COLO829 (cell line): ENCODE measurements at regions not wholly inside any gene's neighbourhood (a gene's known extent, or its start where the extent isn't known, plus 50 kb on each side); places are given as distances from the start of the nearest gene placed in this dataset.
"Not testable (repeated sequence)": the region's sequence is repeated elsewhere in the genome, so short reads cannot be mapped to it uniquely, and the experiment has no call there.

ENCODE experiments used
- DNase-seq: peaks from one replicate; pipeline ENCODE4 v3.0.0; 2012; ENCODE audit warnings: low spot score

DNA sequence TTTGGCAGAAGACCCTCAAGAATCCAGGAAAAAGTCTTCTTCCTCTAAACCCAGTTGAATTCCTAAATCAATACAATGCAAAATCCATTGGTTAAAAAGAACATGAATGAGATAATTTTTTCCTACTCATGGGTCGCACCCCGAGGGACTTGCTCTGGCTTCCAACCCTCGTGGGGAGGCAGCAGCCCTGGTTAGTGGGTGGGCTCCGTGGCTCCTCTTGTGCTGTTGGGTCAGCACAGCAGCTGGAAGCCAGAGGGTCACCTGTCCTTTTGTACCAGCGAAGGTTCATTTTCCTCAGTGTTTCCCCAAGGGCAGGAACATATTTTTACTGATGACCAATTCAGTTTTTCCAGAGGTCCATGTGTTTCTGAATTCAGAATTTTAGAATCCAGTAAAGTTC is 120.6 kb upstream of the S1PR3 start:
- no peak for DNase-seq

DNA sequence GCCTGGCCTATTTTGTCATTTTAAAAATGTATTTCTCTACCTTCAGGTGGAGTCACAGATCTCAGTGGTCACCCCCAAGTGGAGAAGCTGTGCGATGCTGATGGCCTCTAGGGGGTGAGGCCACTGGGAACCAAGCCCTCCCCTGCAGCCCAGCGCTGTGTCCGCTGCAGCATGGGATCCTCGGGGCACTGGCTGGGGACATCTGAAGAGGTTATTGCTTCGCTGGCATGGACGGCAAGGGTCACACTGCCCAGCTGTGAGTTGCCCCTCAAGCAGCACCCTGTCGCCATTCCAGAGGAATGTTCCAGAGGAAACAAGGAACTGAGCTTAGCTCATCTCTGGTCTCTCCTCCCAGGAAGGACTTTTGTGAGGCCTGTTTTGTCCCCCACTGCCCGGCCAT is 119.6 kb upstream of the S1PR3 start:
- no peak for DNase-seq

DNA sequence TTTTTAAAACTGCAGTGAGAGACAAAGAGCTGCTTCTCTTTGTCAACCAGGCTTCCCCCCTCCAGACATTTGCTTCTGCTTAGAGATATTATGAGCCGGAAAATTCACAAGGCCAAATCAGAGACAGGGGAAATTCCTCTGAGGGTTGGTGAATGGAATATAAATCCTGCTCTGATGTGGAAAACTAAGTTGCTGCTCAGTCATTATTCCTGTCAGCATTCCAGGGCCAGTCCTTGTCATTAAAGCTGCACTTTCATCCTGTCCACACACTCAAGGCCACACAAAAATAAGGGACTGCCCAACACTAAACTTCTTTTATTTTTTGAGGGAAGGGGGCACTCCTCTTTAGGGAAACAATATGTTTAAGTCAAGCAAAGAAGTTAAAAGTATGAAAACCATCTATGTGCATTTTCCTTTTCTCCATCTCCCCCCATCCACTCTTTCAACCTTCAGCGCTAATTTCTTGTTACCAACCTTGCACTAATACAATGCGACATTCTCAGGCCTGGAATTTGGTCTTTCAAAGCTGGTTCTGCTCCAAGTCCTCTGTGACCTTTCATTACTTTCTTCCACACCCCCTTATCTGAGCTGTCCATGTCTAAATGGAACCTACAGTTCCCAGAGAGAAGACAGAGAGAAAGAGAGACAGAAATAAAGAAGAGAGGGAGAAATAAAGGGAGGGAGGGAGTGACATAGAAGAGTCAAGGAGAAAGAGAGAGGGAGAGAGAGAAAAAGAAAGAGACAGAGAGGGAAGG is 118.9 kb upstream of the S1PR3 start:
- no peak for DNase-seq

DNA sequence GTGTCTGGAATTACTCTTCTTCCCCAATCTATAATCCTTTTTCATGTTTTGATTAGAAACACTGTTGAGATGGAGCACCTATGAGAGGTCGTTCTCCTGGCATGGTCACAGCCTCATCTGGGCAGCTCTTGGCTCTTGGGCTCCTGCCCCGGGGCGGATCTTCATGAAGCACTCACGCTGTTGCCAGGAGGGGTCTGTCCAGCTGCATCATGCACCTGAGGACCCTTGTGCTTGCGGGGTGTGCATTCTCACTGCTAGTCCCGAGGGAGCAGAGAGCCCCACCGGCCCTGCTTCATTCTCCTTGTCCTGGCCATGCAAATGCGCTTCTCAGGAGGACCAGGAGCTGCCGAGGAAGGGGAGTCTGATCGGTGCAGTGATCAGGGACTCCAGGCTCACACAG is 117.6 kb upstream of the S1PR3 start:
- DNase-seq = no peak

DNA sequence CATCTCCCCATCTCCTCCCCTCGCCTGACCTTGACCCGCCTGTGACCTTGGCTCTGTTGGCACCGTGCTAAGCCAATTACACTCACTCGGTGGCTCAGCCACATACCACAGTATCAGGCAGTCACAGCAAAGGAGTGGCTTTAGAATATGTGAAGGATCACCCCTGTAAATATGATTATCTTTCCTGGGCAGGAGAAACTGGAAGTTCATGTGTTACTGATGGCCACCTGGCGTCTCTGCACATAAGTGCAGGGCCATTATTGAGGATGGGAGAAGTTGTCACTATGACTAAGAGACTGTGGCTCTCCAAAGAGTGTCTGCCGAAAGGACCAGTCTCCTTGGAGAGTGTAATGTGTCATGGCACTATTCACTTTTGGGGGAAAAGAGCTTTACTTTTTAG is 116.9 kb upstream of the S1PR3 start:
- no peak for DNase-seq

DNA sequence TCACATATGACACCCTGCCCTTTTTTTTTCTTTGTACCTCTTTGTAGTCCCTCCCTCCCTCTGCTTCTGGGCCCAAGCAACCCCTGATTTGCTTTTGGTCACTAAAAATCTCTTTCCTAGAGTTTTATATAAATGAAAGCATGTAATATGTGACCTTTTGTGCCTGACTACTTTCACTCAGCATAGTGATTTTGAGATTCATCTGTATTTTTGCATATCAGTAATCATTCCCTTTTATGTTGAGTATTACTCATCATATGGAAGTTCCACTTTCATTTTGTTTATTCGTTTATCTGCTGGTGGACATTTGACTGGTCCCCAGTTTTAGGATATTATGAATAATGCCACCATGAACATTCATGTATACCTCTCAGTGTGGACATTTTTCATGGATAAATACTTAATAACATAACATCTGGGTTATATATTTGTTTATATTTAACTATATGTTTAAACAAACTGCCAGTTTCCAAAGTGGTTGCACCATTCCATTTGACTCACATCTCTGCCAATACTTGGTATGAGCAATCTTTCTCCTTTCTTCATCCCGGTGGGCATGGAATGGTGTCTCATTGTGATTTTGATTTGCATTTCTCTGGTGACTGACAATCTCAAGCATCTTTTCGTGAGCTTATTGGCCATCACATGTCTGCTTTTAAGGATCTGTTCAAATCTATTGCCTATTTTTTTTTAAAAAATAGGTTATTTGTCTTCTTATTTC is 115.7 kb upstream of the S1PR3 start:
- no peak for DNase-seq

DNA sequence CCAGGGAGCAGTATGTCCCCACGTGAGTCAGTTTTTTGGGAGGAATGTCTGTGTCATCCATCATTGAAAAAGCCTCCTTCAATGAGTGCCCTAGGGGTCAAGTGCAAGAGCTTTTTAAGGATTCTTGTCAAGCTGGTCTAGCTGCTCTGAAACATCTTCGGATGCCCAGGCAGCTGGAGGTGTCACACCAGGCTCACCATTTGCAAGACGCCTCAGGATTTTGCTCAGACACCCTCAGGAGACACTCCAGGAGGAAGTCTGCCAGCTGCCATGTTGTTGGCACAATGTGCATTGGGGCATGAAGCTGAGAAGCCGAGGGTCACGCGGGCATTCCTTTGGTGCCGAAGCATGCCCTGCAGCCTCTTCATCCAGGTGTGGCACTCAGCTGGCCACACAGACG is 111.1 kb upstream of the S1PR3 start:
- DNase-seq = no peak

DNA sequence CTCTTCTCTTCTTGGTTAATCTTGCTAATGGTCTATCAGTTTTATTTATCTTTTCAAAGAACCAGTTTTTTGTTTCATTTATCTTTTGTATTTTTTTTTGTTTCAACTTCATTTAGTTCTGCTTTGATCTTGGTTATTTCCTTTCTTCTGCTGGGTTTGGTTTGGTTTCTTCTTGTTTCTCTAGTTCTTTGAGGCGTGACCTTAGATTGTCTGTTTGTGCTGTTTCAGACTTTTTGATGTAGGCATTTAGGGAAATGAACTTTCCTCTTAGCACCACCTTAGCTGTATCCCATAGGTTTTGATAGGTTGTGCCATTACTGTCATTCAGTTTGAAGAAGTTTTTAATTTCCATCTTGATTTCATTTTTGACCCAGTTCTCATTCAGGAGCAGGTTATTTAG is 107.0 kb upstream of the S1PR3 start:
- not testable (repeated sequence) for DNase-seq

DNA sequence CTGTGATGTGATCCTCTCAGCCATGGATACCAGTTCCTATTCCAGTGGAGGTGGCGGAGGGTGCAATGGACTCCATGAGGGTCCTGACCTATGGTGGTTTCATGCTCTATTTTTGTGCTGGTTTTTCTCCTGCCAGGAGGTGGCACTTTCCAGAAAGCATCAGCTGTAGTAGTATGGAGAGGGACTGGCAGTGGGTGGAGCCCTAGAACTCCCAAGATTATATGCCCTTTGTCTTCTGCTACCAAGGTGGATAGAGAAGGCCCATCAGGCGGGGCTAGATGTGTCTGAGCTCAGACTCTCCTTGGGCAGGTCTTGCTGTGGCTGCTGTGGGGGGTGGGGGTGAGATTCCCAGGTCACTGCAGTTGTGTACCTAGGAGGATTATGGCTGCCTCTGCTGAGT is 104.5 kb upstream of the S1PR3 start:
- DNase-seq = not testable (repeated sequence)

DNA sequence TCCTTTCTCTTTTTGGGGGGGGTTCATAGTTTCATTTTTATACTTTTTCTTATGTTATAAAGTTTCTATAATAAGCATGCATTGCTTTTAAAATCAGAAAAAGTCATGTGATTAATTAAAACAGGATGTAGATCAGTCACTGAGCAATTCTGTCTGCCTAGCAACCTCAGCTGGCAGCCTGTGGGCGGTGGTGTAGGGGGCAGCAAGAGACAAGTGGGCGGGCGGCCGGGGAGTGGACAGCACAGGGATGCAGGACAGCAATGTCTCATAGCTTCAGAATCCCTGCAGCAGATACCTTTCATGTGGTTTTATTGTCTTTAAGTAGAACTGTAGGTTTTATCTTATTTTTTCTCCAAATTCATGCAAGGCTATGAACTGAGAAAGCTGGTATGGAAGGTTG is 101.9 kb upstream of the S1PR3 start:
- peak; percentile 16 for DNase-seq

DNA sequence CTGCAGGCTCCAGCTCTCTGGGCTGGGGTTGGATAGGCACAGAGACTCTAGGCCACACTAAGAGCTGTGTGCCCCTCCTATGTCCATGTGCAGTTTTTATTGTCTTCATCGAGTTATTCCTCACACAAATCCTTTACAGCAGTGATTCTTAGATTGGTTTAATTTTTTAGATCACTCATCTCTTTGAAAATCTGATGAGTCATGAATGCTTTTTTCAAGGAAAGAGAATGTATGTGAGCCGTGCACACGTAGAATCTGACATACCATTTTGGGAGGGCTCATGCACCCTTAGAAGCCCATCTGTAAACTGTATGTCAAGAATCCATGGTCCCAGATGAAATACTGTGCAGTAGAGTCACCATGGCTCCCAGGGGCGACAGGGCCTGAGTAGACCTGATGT is 100.7 kb upstream of the S1PR3 start:
- DNase-seq = no peak

DNA sequence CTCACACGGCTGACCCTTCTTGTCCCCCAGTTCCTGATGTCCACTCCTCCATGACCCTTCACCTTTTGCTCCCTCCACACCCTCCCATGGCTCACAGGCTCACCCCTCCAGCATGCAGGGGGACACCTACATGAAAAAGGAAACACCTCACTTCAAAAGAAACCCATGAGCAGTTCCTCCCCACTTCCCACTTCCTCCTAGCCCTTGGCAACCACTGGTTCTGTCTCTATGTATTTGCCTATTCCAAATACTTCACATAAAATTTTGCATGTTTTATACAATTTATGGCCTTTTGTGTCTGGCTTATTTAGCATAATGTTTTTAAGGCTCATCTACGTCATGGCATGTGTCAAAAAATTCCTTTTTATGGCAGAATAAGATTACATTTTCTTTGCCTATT is 100.2 kb upstream of the S1PR3 start:
- no peak for DNase-seq

DNA sequence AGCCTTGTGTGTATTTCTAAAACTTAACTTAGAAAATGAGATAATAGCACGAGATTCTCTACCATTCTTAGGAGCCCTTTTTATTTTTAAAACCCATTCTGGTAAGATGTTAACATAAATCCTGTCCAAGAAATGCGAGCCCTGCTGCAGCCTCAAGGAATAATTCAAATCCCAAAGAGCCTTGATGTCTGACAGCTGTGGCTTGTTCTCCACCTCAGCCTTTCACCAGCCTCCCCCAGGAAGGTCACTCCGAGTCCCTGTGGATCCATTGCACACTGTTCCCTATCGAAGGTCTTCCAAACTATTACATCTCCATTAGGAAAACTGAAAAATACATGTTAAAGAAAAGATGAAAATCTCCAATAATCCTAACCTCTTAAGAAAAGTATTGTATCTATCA is 98.5 kb upstream of the S1PR3 start:
- DNase-seq = no peak

DNA sequence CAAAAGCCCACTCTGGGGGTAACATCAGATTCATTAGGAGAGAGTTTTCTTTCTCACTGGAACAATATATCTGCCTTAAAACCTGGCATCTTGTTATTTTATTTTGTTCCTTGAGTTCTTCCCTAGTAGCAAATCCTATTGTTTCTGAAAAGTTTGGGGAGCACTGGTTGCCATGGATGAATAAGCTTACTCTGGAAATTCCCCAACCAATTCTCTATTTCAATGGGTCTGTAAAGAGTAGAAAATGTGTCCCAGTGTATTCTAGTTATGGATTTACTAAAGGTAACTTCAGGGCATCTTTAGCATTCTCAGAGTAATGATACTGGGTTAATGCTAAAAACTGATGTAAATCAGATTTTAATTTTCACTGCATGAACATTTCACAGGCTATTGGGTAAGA is 94.2 kb upstream of the S1PR3 start:
- DNase-seq = no peak

DNA sequence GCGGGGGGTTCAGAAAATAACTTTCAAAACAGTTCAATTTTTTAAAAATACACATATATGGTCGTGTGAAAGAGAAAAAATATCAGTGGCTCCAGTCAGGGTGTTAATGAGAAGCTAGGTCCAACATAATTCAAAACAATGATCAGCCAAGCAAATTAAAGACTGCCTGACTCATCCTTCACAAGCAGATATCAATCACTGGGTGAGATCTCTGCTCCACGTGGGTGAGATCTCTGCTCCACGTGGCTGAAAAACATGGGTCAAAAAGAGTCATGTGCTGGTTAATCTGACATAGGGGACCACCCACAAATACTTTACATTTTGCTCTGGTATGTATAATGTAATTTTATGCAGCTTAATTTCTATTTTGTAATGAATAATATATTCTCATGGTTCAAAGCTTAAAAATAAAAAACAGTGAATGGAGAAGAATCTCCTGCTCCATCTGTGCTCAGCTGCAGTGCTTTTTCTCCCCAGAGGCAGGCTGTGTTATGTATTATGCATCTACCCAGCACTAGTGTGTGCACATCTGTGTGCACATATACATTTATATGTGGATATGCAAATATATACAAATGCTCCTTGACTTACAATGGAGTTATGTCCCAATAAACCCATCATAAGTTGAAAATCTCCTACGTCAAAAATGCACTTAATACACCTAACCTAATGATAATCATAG is 93.1 kb upstream of the S1PR3 start:
- DNase-seq = no peak

DNA sequence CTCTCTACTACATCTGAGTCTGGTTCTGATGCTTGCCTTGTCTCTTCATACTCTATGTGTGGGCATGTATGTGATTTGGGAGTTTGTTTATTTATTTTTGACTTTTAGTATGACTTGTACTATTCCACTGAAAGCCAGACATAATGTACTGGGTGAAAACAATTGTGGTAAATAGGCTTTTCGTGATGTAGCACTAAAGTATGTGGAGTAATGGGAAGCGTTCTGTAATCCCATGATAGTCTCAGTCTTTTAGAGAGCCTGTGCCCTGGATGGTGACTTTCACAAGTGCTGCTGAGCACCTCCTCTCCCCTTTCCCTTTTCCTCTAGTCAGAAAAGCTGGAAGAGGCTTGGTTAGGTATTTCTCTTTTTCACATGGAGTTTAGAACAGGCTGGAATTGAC is 85.8 kb upstream of the S1PR3 start:
- no peak for DNase-seq

DNA sequence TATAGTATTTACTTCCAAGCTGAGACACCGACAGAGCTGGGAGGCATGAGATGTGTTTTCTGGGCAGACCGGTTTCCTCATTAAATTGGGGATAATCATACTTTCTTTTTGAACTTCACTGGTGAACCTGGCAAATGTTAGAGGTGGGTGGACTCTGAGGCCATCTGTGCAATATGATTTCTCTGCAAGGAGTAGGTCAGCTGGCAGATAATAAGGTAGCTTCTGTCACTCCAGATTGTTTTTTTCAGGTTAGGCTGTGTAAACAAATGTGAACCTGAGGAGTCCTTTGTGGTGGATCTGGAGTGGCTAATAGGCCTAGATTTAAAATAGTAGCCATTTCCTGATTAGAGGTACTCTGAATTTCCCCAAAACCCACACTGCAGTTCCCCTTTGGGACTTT is 75.4 kb upstream of the S1PR3 start:
- DNase-seq = no peak

DNA sequence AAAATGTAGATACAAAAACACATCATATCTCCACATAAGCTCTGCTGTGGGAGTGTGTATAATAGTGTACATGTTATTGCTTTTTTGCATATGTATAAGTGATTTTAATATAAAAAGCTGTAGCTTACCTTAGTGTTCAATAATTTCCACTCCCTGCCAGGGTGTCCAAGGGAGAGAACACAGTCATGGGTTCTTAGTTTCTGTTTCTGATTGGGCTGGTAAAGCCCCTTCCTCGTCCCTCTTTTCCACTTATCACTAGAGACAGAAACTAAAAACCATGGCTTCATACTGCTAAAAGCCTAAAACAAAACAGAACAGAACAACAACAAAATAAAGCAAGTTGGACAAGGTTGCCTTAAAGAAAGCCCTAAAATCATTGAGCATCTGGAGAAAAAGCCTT is 74.4 kb upstream of the S1PR3 start:
- no peak for DNase-seq

DNA sequence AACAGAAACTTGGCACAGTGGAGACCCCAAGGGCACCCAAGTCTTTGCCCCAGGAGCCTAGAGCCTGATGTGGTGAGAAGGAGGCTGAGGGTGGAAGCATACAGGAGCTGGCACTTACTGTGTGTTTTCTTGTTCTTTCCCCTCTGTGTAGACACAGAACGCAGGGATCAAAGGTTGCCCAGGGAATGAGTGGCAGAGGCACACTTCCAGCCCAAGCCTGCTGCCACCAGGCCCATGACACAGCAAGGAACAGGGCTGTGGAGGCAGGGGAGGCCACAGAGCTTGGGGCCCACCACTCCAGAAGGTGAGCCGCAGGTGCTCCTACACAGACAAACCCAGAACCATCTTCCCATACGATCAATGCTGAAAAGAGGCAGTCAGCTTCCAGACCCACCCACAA is 73.9 kb upstream of the S1PR3 start:
- no peak for DNase-seq

DNA sequence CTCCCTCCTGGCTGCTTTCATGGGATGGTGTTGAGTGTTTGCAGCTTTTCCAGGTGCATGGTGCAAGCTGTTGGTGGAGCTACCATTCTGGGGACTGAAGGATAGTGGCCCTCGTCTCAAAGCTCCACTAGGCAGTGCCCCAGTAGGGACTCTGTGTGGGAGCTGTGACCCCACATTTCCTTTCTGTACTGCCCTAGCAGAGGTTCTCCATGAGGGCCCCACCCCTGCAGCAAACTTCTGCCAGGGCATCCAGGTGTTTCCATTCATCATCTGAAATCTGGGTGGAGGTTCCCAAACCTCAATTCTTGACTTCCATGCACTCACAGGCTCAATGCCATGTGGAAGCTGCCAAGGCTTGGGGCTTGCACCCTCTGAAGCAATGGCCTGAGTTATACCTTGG is 72.7 kb upstream of the S1PR3 start:
- not testable (repeated sequence) for DNase-seq

DNA sequence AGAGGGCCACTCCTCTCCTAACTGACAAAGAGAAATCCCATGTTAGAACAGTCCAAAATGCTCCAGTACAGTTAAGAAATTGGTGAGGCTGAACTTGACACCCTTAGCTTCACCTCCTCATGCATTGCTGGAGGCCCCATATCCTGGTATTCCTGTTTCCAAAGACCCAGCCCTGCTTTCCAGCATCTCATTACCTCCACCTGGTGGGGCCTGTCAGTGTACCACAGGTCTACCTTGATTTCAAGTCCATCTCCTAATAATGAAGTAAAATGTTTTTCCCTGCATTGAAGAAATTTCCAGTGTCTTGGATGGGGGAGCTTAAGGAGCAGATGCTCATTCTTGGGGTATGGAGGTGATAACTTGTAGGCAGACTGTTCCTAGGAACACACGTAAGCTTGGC is 70.6 kb upstream of the S1PR3 start:
- no peak for DNase-seq

DNA sequence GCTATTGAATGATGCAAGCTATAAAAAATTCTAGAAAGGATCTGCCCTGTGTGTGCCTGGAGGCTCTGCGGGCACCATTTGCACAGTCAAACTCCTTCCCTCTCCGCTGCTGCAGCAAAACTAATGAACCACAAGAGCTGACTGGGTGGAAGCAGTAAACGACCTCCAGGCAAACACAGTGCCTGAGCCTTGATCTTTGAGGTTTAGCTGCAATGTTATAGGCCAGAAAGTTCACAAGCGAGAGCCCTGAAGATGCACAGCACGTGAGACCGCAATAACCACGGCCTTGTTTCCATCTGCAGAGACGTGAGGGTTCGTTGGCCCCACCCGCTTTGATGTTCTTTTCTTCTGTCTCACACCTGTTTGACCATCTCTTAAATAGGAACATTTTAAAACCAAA is 69.2 kb upstream of the S1PR3 start:
- DNase-seq = no peak

DNA sequence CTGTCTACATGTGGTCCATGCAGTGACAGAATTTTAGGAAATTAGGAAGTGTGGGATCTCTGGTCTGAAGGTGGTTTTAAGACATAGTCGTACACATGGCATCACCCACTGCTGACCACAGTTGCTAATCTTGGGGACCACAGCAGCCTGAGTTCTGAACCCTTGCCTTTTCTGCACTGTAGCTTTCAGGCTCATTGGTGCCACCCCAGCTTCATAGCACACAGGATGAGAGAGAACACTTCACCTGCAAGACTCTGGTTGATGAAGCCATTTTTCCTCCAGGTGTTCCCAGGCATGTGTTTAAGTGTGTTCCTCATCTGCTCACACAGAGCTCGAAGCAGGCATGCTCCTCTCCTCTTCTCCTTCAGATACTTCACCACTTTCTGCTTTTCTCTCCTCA is 68.2 kb upstream of the S1PR3 start:
- DNase-seq = no peak
